GM18909 (cell line): ENCODE measurements at regions not wholly inside any gene's neighbourhood (a gene's known extent, or its start where the extent isn't known, plus 50 kb on each side); places are given as distances from the start of the nearest gene placed in this dataset.

Experiments
- ATAC-seq: cut with Tn5 transposase; IDR thresholded peaks from one replicate; pipeline ENCODE4 v1.9.1; 2021; ENCODE audit warnings: mild to moderate bottlenecking; ENCODE audit not compliant: unreplicated experiment, poor library complexity

- ATAC-seq: no peak
Measured at GRCh38 chr5:67301285-67301903, 104.8 kb upstream of the CD180 start.

GRCh38 chr5:67300326-67300725, 103.7 kb upstream of the CD180 start:
- ATAC-seq: no peak

- ATAC-seq: no peak
Measured at GRCh38 chr5:67299231-67299735, 102.7 kb upstream of the CD180 start.

- ATAC-seq: no peak
Measured at GRCh38 chr5:67297802-67298532, 101.4 kb upstream of the CD180 start.

- no peak for ATAC-seq
Measured at GRCh38 chr5:67297376-67297775, 100.8 kb upstream of the CD180 start.

GRCh38 chr5:67294266-67294938, 97.8 kb upstream of the CD180 start:
- ATAC-seq: no peak

- no peak for ATAC-seq
Measured at GRCh38 chr5:67293226-67293625, 96.6 kb upstream of the CD180 start.

GRCh38 chr5:67292201-67292940, 95.8 kb upstream of the CD180 start:
- no peak for ATAC-seq

- no peak for ATAC-seq
Measured at GRCh38 chr5:67291671-67292070, 95.1 kb upstream of the CD180 start.

- no peak for ATAC-seq
Measured at GRCh38 chr5:67291066-67291465, 94.5 kb upstream of the CD180 start.

GRCh38 chr5:67290655-67291054, 94.1 kb upstream of the CD180 start:
- ATAC-seq: no peak

- no peak for ATAC-seq
Measured at GRCh38 chr5:67289763-67290521, 93.3 kb upstream of the CD180 start.

GRCh38 chr5:67287510-67288268, 91.1 kb upstream of the CD180 start:
- ATAC-seq: no peak

- no peak for ATAC-seq
Measured at GRCh38 chr5:67286006-67286405, 89.4 kb upstream of the CD180 start.

GRCh38 chr5:67283988-67284487, 87.4 kb upstream of the CD180 start:
- ATAC-seq: no peak

- ATAC-seq: no peak
Measured at GRCh38 chr5:67283275-67283987, 86.8 kb upstream of the CD180 start.

- ATAC-seq: no peak
Measured at GRCh38 chr5:67281874-67282273, 85.3 kb upstream of the CD180 start.

GRCh38 chr5:67273689-67274356, 77.2 kb upstream of the CD180 start:
- ATAC-seq: no peak
